ENCODE measurements at regions not wholly inside any gene's neighbourhood (a gene's known extent, or its start where the extent isn't known, plus 50 kb on each side); places are given as distances from the start of the nearest gene placed in this dataset.

DNA sequence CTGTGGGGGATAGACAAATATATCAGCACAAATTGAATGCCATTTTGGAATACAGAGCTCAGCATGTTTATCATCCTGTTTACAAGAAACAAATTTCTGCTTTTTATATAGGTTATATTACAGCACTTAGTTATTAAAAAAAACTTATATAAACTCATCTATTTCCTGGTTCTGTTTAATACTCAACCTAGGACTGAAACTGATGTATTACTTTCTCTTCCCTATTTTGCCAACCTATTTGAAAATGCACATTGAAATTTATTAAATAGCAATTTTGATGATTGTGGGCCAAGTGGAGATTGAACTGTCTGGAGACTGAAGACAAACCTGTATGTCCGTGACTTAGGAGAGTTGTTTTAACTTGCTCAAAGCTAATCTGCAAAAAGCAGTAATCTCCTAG lies 288.3 kb upstream of the ANO3 start:
- Histone ChIP-seq H3K27ac (replicated peaks) (no peak overlapping the region), H3K4me3 (replicated peaks; ENCODE audit: insufficient read depth, low read length) (no peak overlapping the region), H3K27me3 (ENCODE audit: insufficient read depth, poor library complexity, severe bottlenecking) (no peaks in the 10 kb centered on the region)
- no peak for TF ChIP-seq SPI1 (IDR thresholded peaks at IDR 0.05; ENCODE audit: borderline replicate concordance, low read depth)
- TF ChIP-seq GABPA (IDR thresholded peaks at IDR 0.05; ENCODE audit: low read depth) = no peak
- no peak for TF ChIP-seq POLR2AphosphoS5 (IDR thresholded peaks at IDR 0.05; ENCODE audit: low read depth)
- TF ChIP-seq CTCF (IDR thresholded peaks at IDR 0.05; ENCODE audit: insufficient read depth, low read length) = no peak
- TF ChIP-seq REST (IDR thresholded peaks at IDR 0.05; ENCODE audit: insufficient replicate concordance, low read depth) = no peak
- DNase-seq (ENCODE audit: low read depth in 1 of 2, low spot score in 1 of 2) = no peak

GRCh38 chr11:26044389-26044788 lies 287.5 kb upstream of the ANO3 start:
- Histone ChIP-seq H3K27ac (replicated peaks) (no peak overlapping the region), H3K27me3 (ENCODE audit: insufficient read depth, poor library complexity, severe bottlenecking) (no peaks in the 10 kb centered on the region), H3K4me3 (replicated peaks; ENCODE audit: insufficient read depth, low read length) (no peak overlapping the region)
- DNase-seq (ENCODE audit: low read depth in 1 of 2, low spot score in 1 of 2) = no peak
- TF ChIP-seq GABPA (IDR thresholded peaks at IDR 0.05; ENCODE audit: low read depth) (no peak), CTCF (IDR thresholded peaks at IDR 0.05; ENCODE audit: insufficient read depth, low read length) (no peak), POLR2AphosphoS5 (IDR thresholded peaks at IDR 0.05; ENCODE audit: low read depth) (no peak), REST (IDR thresholded peaks at IDR 0.05; ENCODE audit: insufficient replicate concordance, low read depth) (no peak), SPI1 (IDR thresholded peaks at IDR 0.05; ENCODE audit: borderline replicate concordance, low read depth) (no peak)

GRCh38 chr11:26045082-26045481 lies 286.8 kb upstream of the ANO3 start:
- H3K27me3 ChIP-seq (ENCODE audit: insufficient read depth, poor library complexity, severe bottlenecking) = no peaks in the 10 kb centered on the region
- no peak overlapping the region for H3K4me3 ChIP-seq (replicated peaks; ENCODE audit: insufficient read depth, low read length)
- TF ChIP-seq SPI1 (IDR thresholded peaks at IDR 0.05; ENCODE audit: borderline replicate concordance, low read depth) = no peak
- no peak for TF ChIP-seq POLR2AphosphoS5 (IDR thresholded peaks at IDR 0.05; ENCODE audit: low read depth)
- TF ChIP-seq GABPA (IDR thresholded peaks at IDR 0.05; ENCODE audit: low read depth) = no peak
- no peak for TF ChIP-seq REST (IDR thresholded peaks at IDR 0.05; ENCODE audit: insufficient replicate concordance, low read depth)
- no peak for TF ChIP-seq CTCF (IDR thresholded peaks at IDR 0.05; ENCODE audit: insufficient read depth, low read length)
- no peak for DNase-seq (ENCODE audit: low read depth in 1 of 2, low spot score in 1 of 2)
- H3K27ac ChIP-seq (replicated peaks) = no peak overlapping the region
